Keratinocyte (primary cell): ENCODE measurements at regions not wholly inside any gene's neighbourhood (a gene's known extent, or its start where the extent isn't known, plus 50 kb on each side); places are given as distances from the start of the nearest gene placed in this dataset.

Source experiments
- CTCF ChIP-seq, 3 experiments: IDR thresholded peaks in 1 of 3; conservative IDR thresholded peaks in 1 of 3; optimal IDR thresholded peaks in 1 of 3; 2 replicates in 2 of 3; 3 replicates in 1 of 3; pipeline versions ENCODE3 to v1.5.1; 2011; ENCODE audit warnings: low read length in 3 of 3, mild to moderate bottlenecking in 3 of 3, moderate library complexity in 2 of 3, control low read depth in 1 of 3, inconsistent platforms in 1 of 3; ENCODE audit not compliant: insufficient read depth in 2 of 3; ENCODE audit errors: extremely low read depth in 1 of 3
- EZH2 ChIP-seq: IDR thresholded peaks from one replicate; pipeline ENCODE4 v1.6.1; 2012; ENCODE audit warnings: inconsistent platforms, mild to moderate bottlenecking, low read length, moderate library complexity

GRCh38 chr1:229119161-229119560, 151.8 kb upstream of the RAB4A start:
- TF ChIP-seq CTCF (optimal IDR thresholded peaks at IDR 0.05 in 1 of 3, IDR thresholded peaks at IDR 0.05 in 1 of 3, conservative IDR thresholded peaks at IDR 0.05 in 1 of 3; ENCODE audit: extremely low read depth in 1 of 3, insufficient read depth in 2 of 3, low read length in 3 of 3): no peak
- TF ChIP-seq EZH2: no peak
